ENCODE measurements at regions not wholly inside any gene's neighbourhood (a gene's known extent, or its start where the extent isn't known, plus 50 kb on each side); places are given as distances from the start of the nearest gene placed in this dataset.

GRCh38 chr1:164928232-164928812 is 369.3 kb downstream of the PBX1 start:
- Histone ChIP-seq H3K56ac (ENCODE audit: extremely low read depth, insufficient read depth, low read length) (no peak overlapping the region), H3K4me1 (ENCODE audit: control insufficient read depth, insufficient read depth, low read length) (no peaks in the 10 kb centered on the region), H3K4ac (ENCODE audit: low read depth, low read length) (no peak overlapping the region), H2AK9ac (replicated peaks; ENCODE audit: low read depth, low read length, poor library complexity) (no peak overlapping the region), H2BK5ac (ENCODE audit: low read depth, low read length, poor library complexity, severe bottlenecking) (no peak overlapping the region), H4K20me1 (ENCODE audit: insufficient read depth, low read length) (no peaks in the 10 kb centered on the region), H3K23ac (ENCODE audit: low read depth, low read length) (no peak overlapping the region), H4K91ac (ENCODE audit: insufficient read depth, low read depth, low read length) (no peak overlapping the region), H2AFZ (replicated peaks; ENCODE audit: low read length, poor library complexity) (no peak overlapping the region), H2AK5ac (ENCODE audit: low read depth, low read length) (no peak overlapping the region), H4K8ac (ENCODE audit: low read depth in 2 of 2, low read length in 2 of 2) (no peak overlapping the region), H3K4me2 (ENCODE audit: low read depth, low read length) (no peak overlapping the region), H3K27me3 (ENCODE audit: control insufficient read depth, insufficient read depth, low read length) (peaks cover 3% of the 10 kb centered on the region; the same call in 1 of the 2 replicates), H3K9ac (ENCODE audit: low read depth, low read length) (no peak overlapping the region), H2BK15ac (ENCODE audit: low read depth, low read length) (no peak overlapping the region), H3K9me3 (ENCODE audit: control insufficient read depth, insufficient read depth, low read length) (no peaks in the 10 kb centered on the region), H3K9me1 (ENCODE audit: insufficient read depth, low read length) (no peaks in the 10 kb centered on the region), H2BK120ac (ENCODE audit: low read depth, low read length) (no peak overlapping the region), H3K4me3 (ENCODE audit: insufficient read depth, low read depth, low read length) (no peak overlapping the region), H3K14ac (replicated peaks; ENCODE audit: low read depth, low read length) (no peak overlapping the region), H3K36me3 (ENCODE audit: control insufficient read depth, insufficient read depth, low read length) (no peaks in the 10 kb centered on the region), H2BK20ac (ENCODE audit: low read depth, low read length) (no peak overlapping the region), H3K18ac (ENCODE audit: low read depth, low read length) (no peak overlapping the region), H3K79me1 (ENCODE audit: low read depth in 1 of 2, low read length in 2 of 2) (no peaks in the 10 kb centered on the region), H4K5ac (ENCODE audit: low read depth, low read length) (no peak overlapping the region), H3K27ac (ENCODE audit: insufficient read depth, low read length) (no peak overlapping the region)
- DNase-seq (no peak), ATAC-seq (ENCODE audit: low read depth) (no peak)
- ChIA-PET CTCF (no interaction called here), POLR2A (ENCODE audit: unreplicated experiment) (no interaction called here)
- BruUV-seq (replicated peaks), result no TSS peak
- no CpG with 5 or more reads among the region's 6 CpGs for WGBS, 2 experiments (ENCODE audit: extremely low coverage in 2 of 2, insufficient read length in 1 of 2)
- in situ Hi-C loops (cut with MboI; ENCODE audit: low sequenced_read_pairs) (no loop called here), intact Hi-C loops (cut with micrococcal nuclease) (no loop called here), dilution Hi-C loops (cut with HindIII; ENCODE audit: low sequenced_read_pairs, unreplicated experiment) (no loop called here)
- no peak for TF ChIP-seq RCOR1 (IDR thresholded peaks at IDR 0.05; ENCODE audit: insufficient replicate concordance, low read length)
- no peak for TF ChIP-seq RAD21 (IDR thresholded peaks at IDR 0.05; ENCODE audit: low read length)
- no peak for TF ChIP-seq CTCF (conservative IDR thresholded peaks at IDR 0.05; ENCODE audit: low read depth, low read length)
- no peak for TF ChIP-seq FOS (IDR thresholded peaks at IDR 0.05; ENCODE audit: low read depth, low read length)
- no peak for TF ChIP-seq POLR2A (IDR thresholded peaks at IDR 0.05; ENCODE audit: low read depth, low read length)
- TF ChIP-seq BHLHE40 (IDR thresholded peaks at IDR 0.05; ENCODE audit: low read depth, low read length), result no peak
- TF ChIP-seq MAZ (IDR thresholded peaks at IDR 0.05; ENCODE audit: borderline replicate concordance, low read depth, low read length), result no peak
- TF ChIP-seq RFX5 (IDR thresholded peaks at IDR 0.05; ENCODE audit: low read depth, low read length), result no peak
- no peak for TF ChIP-seq MXI1 (IDR thresholded peaks at IDR 0.05; ENCODE audit: borderline replicate concordance, low read depth, low read length)
- TF ChIP-seq SMC3 (IDR thresholded peaks at IDR 0.05; ENCODE audit: low read depth, low read length), result no peak
- TF ChIP-seq ELK1 (IDR thresholded peaks at IDR 0.05; ENCODE audit: borderline replicate concordance, low read depth, low read length), result no peak
- no peak for TF ChIP-seq CEBPB (IDR thresholded peaks at IDR 0.05; ENCODE audit: low read depth, low read length)
- no peak for TF ChIP-seq MAFK (IDR thresholded peaks at IDR 0.05; ENCODE audit: low read depth, low read length)
- no peak for TF ChIP-seq CHD1 (IDR thresholded peaks at IDR 0.05; ENCODE audit: low read depth, low read length)
- TF ChIP-seq NFE2L2 (IDR thresholded peaks at IDR 0.05; ENCODE audit: low read depth, low read length), result no peak
- no peak for TF ChIP-seq USF2 (IDR thresholded peaks at IDR 0.05; ENCODE audit: low read depth, low read length)

Data from IMR-90 (cell line).